ENCODE measurements at regions not wholly inside any gene's neighbourhood (a gene's known extent, or its start where the extent isn't known, plus 50 kb on each side); places are given as distances from the start of the nearest gene placed in this dataset.

- TF ChIP-seq CTCF (IDR thresholded peaks at IDR 0.05) (no peak), POLR2AphosphoS5 (IDR thresholded peaks at IDR 0.05) (no peak)
These were observed 320.0 kb upstream of the PSMD7 start for GRCh38 chr16:73976644-73977043.

All from upper lobe of left lung (tissue), 4 donors.